Right renal pelvis (tissue), 4 donors: ENCODE measurements at regions not wholly inside any gene's neighbourhood (a gene's known extent, or its start where the extent isn't known, plus 50 kb on each side); places are given as distances from the start of the nearest gene placed in this dataset.

ENCODE experiments used
- DNase-seq, 4 donors: peaks; one replicate each; pipeline ENCODE4 v3.0.0-alpha.2; 2013; ENCODE audit warnings: low read depth in 4 of 4, low spot score in 3 of 4, missing footprints in 1 of 4

GRCh38 chr7:33806298-33807154 is 98.8 kb upstream of the BMPER start:
- DNase-seq: peak in 1 of 4 donors; percentile 18

- no peak for DNase-seq
Observed at GRCh38 chr7:33807155-33807530, 98.2 kb upstream of the BMPER start.

- DNase-seq: no peak
Observed at GRCh38 chr7:33807779-33808482, 97.4 kb upstream of the BMPER start.

GRCh38 chr7:33809228-33809627 is 96.1 kb upstream of the BMPER start:
- DNase-seq: no peak

- DNase-seq: no peak
Observed at GRCh38 chr7:33810356-33810755, 95.0 kb upstream of the BMPER start.

- DNase-seq: no peak
Observed at GRCh38 chr7:33813331-33813730, 92.0 kb upstream of the BMPER start.

- no peak for DNase-seq
Observed at GRCh38 chr7:33814400-33814799, 90.9 kb upstream of the BMPER start.

GRCh38 chr7:33814936-33815335 is 90.4 kb upstream of the BMPER start:
- no peak for DNase-seq

GRCh38 chr7:33815336-33815735 is 90.0 kb upstream of the BMPER start:
- no peak for DNase-seq

- DNase-seq: no peak
Observed at GRCh38 chr7:33816106-33816505, 89.2 kb upstream of the BMPER start.

GRCh38 chr7:33819658-33820057 is 85.7 kb upstream of the BMPER start:
- DNase-seq: no peak

GRCh38 chr7:33820206-33820605 is 85.1 kb upstream of the BMPER start:
- no peak for DNase-seq

GRCh38 chr7:33821970-33822369 is 83.4 kb upstream of the BMPER start:
- no peak for DNase-seq

- no peak for DNase-seq
Observed at GRCh38 chr7:33823913-33824312, 81.4 kb upstream of the BMPER start.

- no peak for DNase-seq
Observed at GRCh38 chr7:33824911-33825459, 80.4 kb upstream of the BMPER start.

GRCh38 chr7:33825644-33826043 is 79.7 kb upstream of the BMPER start:
- DNase-seq: no peak

- no peak for DNase-seq
Observed at GRCh38 chr7:33829536-33829935, 75.8 kb upstream of the BMPER start.

GRCh38 chr7:33831389-33832141 is 73.8 kb upstream of the BMPER start:
- no peak for DNase-seq

GRCh38 chr7:33832271-33832721 is 73.0 kb upstream of the BMPER start:
- DNase-seq: no peak

- no peak for DNase-seq
Observed at GRCh38 chr7:33836797-33837355, 68.5 kb upstream of the BMPER start.
